GM12874 (cell line): ENCODE measurements at regions not wholly inside any gene's neighbourhood (a gene's known extent, or its start where the extent isn't known, plus 50 kb on each side); places are given as distances from the start of the nearest gene placed in this dataset.

Source experiments
- TF ChIP-seq, protein P1 (sequence below): IDR thresholded peaks from 2 replicates; pipeline ENCODE4 v1.5.1; 2011; ENCODE audit warnings: low read depth, mild to moderate bottlenecking, control low read depth, low read length, moderate library complexity; ENCODE audit not compliant: insufficient read depth

GRCh38 chr4:148961526-148961925, 519.3 kb upstream of the NR3C2 start:
- TF ChIP-seq, protein P1, sequence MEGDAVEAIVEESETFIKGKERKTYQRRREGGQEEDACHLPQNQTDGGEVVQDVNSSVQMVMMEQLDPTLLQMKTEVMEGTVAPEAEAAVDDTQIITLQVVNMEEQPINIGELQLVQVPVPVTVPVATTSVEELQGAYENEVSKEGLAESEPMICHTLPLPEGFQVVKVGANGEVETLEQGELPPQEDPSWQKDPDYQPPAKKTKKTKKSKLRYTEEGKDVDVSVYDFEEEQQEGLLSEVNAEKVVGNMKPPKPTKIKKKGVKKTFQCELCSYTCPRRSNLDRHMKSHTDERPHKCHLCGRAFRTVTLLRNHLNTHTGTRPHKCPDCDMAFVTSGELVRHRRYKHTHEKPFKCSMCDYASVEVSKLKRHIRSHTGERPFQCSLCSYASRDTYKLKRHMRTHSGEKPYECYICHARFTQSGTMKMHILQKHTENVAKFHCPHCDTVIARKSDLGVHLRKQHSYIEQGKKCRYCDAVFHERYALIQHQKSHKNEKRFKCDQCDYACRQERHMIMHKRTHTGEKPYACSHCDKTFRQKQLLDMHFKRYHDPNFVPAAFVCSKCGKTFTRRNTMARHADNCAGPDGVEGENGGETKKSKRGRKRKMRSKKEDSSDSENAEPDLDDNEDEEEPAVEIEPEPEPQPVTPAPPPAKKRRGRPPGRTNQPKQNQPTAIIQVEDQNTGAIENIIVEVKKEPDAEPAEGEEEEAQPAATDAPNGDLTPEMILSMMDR = no peak

- TF ChIP-seq, protein P1 = no peak
Observed at GRCh38 chr4:148958317-148958716, 516.1 kb upstream of the NR3C2 start.

GRCh38 chr4:148955564-148956297, 513.5 kb upstream of the NR3C2 start:
- TF ChIP-seq, protein P1 = no peak

GRCh38 chr4:148954011-148954749, 512.0 kb upstream of the NR3C2 start:
- TF ChIP-seq, protein P1 = no peak

DNA sequence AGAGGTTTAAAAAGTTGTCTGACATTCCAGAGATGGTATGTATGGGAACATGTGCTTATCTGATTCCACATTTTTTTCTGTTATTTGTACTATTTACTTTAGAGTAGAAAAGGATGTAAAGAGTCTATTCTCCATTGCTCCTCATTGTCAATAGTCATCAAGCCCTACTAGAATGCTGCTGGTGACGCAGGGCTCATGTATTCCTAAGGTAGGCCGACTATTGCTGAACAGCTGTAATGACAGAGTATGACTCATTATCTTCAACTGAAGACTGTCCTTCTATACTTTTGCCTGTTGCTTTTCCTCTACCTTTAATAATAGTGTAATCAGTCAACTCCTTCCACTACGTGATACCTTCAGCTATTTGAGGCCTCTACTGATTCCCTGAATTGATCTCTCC, 509.1 kb upstream of the NR3C2 start:
- TF ChIP-seq, protein P1 = no peak

DNA sequence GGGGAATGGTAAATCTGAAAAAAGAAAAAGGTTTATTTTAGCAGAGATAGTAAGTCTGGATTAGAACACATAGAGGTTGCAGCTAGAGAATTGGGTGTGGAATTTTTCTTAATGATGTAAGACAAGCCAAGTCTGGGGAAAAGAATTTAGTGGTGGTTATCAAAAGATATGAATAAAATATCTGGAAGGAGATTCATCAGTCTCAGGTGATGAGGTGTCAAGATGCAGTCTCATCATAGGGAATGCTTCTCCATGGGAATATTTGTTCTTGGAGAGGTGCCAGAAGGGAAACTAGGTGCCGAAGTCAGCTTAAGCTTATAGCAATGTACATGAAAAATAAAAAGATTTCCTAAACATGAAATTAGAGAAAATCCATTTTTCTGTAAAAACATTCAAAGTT, 504.1 kb upstream of the NR3C2 start:
- TF ChIP-seq, protein P1 = no peak

GRCh38 chr4:148944839-148945219, 502.6 kb upstream of the NR3C2 start:
- TF ChIP-seq, protein P1 = no peak
